ENCODE measurements at regions not wholly inside any gene's neighbourhood (a gene's known extent, or its start where the extent isn't known, plus 50 kb on each side); places are given as distances from the start of the nearest gene placed in this dataset.
"Not testable (repeated sequence)": the region's sequence is repeated elsewhere in the genome, so short reads cannot be mapped to it uniquely, and the experiment has no call there.

DNA sequence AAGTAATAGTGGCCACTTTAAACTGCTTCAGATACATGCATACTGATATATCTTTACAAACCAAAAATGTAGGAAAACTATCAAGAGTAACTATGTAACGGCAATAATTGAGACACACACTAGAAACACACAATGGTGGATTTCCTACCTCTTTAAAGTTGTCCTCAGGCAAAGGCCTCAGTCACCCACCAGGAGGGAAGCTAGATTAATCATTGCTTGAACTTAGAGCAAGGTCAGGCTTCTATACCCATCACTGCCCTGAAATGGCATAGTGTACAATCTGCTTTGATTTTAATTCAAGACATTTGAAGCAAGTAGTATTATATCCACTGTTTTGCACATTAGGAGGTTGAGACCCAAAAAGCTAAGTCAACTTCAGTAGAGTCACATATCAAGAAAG, 110.9 kb downstream of the AREG start:
- no peak for DNase-seq (ENCODE audit: extremely low read depth, low read depth)
- TF ChIP-seq, protein P1, sequence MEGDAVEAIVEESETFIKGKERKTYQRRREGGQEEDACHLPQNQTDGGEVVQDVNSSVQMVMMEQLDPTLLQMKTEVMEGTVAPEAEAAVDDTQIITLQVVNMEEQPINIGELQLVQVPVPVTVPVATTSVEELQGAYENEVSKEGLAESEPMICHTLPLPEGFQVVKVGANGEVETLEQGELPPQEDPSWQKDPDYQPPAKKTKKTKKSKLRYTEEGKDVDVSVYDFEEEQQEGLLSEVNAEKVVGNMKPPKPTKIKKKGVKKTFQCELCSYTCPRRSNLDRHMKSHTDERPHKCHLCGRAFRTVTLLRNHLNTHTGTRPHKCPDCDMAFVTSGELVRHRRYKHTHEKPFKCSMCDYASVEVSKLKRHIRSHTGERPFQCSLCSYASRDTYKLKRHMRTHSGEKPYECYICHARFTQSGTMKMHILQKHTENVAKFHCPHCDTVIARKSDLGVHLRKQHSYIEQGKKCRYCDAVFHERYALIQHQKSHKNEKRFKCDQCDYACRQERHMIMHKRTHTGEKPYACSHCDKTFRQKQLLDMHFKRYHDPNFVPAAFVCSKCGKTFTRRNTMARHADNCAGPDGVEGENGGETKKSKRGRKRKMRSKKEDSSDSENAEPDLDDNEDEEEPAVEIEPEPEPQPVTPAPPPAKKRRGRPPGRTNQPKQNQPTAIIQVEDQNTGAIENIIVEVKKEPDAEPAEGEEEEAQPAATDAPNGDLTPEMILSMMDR (IDR thresholded peaks at IDR 0.05; ENCODE audit: low read depth, low read length): no peak

- DNase-seq (ENCODE audit: extremely low read depth, low read depth): no peak
- TF ChIP-seq, protein P1 (IDR thresholded peaks at IDR 0.05; ENCODE audit: low read depth, low read length): no peak
Measured at GRCh38 chr4:74559853-74560252, 114.9 kb downstream of the AREG start.

DNA sequence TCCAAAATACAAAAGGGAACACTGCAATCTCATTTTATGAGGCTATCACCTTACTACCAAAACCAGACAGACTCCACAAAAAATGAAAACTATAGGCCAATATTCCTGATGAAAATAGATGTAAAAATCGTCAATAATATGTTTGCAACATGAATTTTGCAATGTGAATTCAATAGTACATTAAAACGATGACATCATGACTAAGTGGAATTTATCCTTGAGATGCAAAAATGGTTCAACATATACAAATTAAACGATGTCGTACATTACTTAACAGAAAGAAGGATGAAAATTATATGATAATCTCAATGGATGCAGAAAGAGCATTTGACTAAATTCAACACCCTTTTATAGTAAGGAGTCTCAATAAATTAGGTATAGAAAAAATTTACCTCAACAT, 123.0 kb downstream of the AREG start:
- DNase-seq (ENCODE audit: extremely low read depth, low read depth): no peak
- TF ChIP-seq, protein P1 (IDR thresholded peaks at IDR 0.05; ENCODE audit: low read depth, low read length): no peak

- no peak for DNase-seq (ENCODE audit: extremely low read depth, low read depth)
- TF ChIP-seq, protein P1 (IDR thresholded peaks at IDR 0.05; ENCODE audit: low read depth, low read length): no peak
Measured at GRCh38 chr4:74570095-74570494, 125.2 kb downstream of the AREG start.

GRCh38 chr4:74578329-74578728, 133.4 kb downstream of the AREG start:
- TF ChIP-seq, protein P1 (IDR thresholded peaks at IDR 0.05; ENCODE audit: low read depth, low read length): no peak
- no peak for DNase-seq (ENCODE audit: extremely low read depth, low read depth)

DNA sequence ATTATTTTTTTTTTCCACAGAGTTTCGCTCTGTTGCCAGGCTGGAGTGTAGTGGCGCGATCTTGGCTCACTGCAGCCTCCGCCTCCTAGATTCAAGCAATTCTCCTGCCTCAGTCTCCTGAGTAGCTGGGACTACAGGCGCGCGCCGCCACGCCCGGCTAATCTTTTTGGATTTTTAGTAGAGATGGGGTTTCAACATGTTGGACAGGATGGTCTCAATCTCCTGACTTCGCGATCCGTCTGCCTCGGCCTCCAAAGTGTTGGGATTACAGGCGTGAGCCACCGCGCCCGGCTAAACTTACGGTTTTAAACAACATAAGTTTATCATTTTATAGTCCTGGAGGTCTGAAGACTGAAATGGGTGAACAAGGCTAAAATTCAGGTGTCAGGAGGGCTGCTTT, 133.9 kb downstream of the AREG start:
- not testable (repeated sequence) for DNase-seq (ENCODE audit: extremely low read depth, low read depth)

GRCh38 chr4:74583089-74583700, 138.3 kb downstream of the AREG start:
- TF ChIP-seq, protein P1 (IDR thresholded peaks at IDR 0.05; ENCODE audit: low read depth, low read length): no peak
- DNase-seq (ENCODE audit: extremely low read depth, low read depth): no peak

- TF ChIP-seq, protein P1 (IDR thresholded peaks at IDR 0.05; ENCODE audit: low read depth, low read length): no peak
- no peak for DNase-seq (ENCODE audit: extremely low read depth, low read depth)
Measured at GRCh38 chr4:74583757-74584156, 138.8 kb downstream of the AREG start.

All from AG09319 (cell line).